Right lobe of liver (tissue), 4 donors: ENCODE measurements at regions not wholly inside any gene's neighbourhood (a gene's known extent, or its start where the extent isn't known, plus 50 kb on each side); places are given as distances from the start of the nearest gene placed in this dataset.

Experiments used
- CTCF ChIP-seq, 4 donors: fragments of 200-600 bp in 3 of 4; fragments of 450-650 bp in 1 of 4; IDR thresholded peaks; one replicate each; pipeline versions ENCODE4 v1.5.1 to v1.8.0; 2016 to 2022; ENCODE audit warnings: antibody characterized with exemption in 4 of 4, mild to moderate bottlenecking in 2 of 4
- POLR2A ChIP-seq: fragments of 450-650 bp; IDR thresholded peaks from one replicate; pipeline ENCODE4 v1.6.1; 2017; ENCODE audit warnings: antibody characterized with exemption, mild to moderate bottlenecking
- donor health status: DM: no; HTN: no; CAD: no.
- donor health status: DM: no; HTN: no; CAD: no.
- donor health status: DM: no; HTN: yes; CAD: no.

GRCh38 chr5:146948666-146949065 is 70.1 kb upstream of the PPP2R2B start:
- TF ChIP-seq CTCF (IDR thresholded peaks at IDR 0.05) (no peak), POLR2A (no peak)
